IPS-NIHi11 (cell line): ENCODE measurements at regions not wholly inside any gene's neighbourhood (a gene's known extent, or its start where the extent isn't known, plus 50 kb on each side); places are given as distances from the start of the nearest gene placed in this dataset.
A peak's percentile ranks its signal among the peaks of the same experiment; 100 is the strongest.

Source experiments
- DNase-seq: peaks from one replicate; pipeline ENCODE4 v3.0.0; 2012; ENCODE audit warnings: mixed read lengths, low spot score

- DNase-seq, result no peak
Measured at GRCh38 chr17:54007855-54008254, 185.1 kb downstream of the KIF2B start.

GRCh38 chr17:54009502-54009901, 186.8 kb downstream of the KIF2B start:
- no peak for DNase-seq

- no peak for DNase-seq
Measured at GRCh38 chr17:54013072-54013471, 190.3 kb downstream of the KIF2B start.

- no peak for DNase-seq
Measured at GRCh38 chr17:54015734-54016133, 193.0 kb downstream of the KIF2B start.

GRCh38 chr17:54021418-54021817, 198.7 kb downstream of the KIF2B start:
- DNase-seq, result no peak

DNA sequence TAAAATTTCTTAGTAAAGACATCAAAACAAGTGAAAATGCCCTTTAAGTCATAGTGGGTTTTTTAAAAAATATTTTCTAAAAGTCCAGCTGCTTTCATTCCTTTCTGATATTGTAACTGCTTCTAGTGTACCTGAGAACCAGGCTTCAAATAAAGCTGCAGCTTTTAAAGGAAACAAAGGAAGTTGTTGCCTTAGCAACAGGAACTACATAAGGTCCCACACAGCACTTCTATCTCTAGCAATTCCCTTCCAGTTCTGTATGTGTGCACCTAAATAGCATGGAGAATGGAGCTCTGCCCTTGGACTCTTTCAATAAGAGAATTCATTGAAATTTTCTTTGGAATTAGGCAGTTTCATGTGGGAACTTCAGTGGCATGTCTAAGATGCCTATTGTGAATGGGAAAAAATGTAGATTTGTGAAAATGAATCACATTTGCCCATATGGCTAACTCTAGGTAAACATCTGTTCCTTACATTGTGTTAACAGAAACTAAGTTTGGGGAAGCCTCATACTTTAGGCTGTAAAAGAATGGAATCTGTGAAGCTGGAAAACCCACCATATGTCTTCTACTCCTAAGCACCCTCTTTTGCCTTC, 206.4 kb downstream of the KIF2B start:
- DNase-seq, result no peak

DNA sequence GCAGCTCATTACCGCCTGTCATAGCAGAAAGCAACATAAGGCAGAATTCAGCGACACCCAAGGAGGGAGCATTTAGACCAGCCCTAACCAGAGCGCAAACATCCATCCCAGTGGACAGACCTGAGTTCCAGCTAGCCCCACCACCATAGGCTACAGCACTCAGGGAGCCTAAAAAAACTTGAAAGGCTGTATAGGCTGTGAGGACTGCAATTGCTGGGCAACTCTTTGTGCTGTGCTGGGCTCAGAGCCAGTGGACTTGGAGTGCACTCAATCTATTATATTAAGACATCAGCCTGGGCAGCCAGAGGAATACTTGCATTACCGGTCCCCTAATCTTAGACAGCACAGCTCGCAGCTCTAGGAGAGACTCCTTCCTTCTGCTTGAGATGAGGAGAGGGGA, 207.3 kb downstream of the KIF2B start:
- DNase-seq, result no peak

- no peak for DNase-seq
Measured at GRCh38 chr17:54046570-54046969, 223.8 kb downstream of the KIF2B start.

- no peak for DNase-seq
Measured at GRCh38 chr17:54063639-54064038, 240.9 kb downstream of the KIF2B start.

- DNase-seq, result no peak
Measured at GRCh38 chr17:54085020-54085419, 262.3 kb downstream of the KIF2B start.

GRCh38 chr17:54085934-54086333, 263.2 kb downstream of the KIF2B start:
- DNase-seq, result peak; percentile 29

DNA sequence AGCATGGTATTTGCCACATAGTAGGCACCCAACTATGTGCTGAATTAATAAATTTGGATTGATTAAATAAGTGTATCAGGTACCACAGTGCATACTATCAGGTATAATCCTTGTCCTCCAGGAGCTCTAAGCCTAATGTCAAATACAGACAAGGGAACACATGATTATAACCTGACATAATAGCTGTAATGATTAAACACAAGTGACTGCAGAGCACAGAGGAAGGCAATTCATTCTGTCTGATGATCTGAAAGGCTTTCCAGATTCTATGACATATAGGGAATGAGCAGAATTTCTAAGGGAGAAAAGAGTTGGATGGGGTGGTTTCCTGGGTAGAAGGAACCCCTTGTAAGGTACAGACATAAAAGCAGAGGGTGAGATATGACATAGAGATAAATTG, 273.5 kb downstream of the KIF2B start:
- no peak for DNase-seq

- no peak for DNase-seq
Measured at GRCh38 chr17:54099221-54099620, 276.5 kb downstream of the KIF2B start.

GRCh38 chr17:54102246-54102645, 279.5 kb downstream of the KIF2B start:
- DNase-seq, result no peak

DNA sequence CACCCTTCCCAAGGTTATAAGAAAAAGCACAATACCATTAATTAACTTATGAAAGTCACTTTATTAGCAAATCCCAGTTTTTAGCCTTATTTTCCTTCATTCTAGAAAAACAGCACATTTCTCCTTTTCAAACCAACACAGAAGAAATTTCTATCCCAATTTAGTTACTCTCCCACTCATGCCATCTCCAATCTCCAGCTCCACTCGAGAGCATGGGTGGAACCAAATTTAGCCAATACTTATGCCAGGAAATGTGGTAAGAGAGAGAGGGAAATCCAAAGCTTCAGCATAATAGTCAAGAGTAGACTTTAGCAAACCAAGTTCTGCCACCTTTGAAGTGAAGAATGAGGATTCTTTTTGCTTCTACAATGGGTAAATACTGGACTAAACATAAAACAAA, 288.8 kb downstream of the KIF2B start:
- no peak for DNase-seq

GRCh38 chr17:54117452-54117851, 294.7 kb downstream of the KIF2B start:
- no peak for DNase-seq

- DNase-seq, result no peak
Measured at GRCh38 chr17:54124456-54124855, 301.7 kb downstream of the KIF2B start.

DNA sequence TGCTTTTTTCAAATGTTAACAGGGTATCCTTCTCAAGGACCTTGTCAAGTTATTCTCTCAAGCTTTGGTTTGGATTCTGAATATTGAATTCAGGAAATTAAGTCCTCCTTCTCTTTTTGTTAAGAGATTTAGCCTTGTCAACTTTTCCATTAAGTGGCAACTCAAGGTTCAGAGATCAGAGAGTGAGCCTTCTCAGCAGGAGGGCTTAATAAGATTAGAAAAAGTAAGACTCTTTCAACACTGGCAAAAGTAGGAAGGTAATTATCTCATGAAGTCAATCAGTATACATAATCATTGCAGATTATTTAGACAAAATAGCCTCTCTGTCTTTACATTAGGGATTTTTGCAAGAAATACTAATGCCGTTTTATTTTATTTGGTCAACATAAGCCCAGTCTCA, 330.7 kb downstream of the KIF2B start:
- no peak for DNase-seq

- DNase-seq, result no peak
Measured at GRCh38 chr17:54157542-54157941, 334.8 kb downstream of the KIF2B start.

GRCh38 chr17:54172096-54172984, 349.6 kb downstream of the KIF2B start:
- DNase-seq, result peak; percentile 20

- no peak for DNase-seq
Measured at GRCh38 chr17:54172985-54173316, 350.2 kb downstream of the KIF2B start.

DNA sequence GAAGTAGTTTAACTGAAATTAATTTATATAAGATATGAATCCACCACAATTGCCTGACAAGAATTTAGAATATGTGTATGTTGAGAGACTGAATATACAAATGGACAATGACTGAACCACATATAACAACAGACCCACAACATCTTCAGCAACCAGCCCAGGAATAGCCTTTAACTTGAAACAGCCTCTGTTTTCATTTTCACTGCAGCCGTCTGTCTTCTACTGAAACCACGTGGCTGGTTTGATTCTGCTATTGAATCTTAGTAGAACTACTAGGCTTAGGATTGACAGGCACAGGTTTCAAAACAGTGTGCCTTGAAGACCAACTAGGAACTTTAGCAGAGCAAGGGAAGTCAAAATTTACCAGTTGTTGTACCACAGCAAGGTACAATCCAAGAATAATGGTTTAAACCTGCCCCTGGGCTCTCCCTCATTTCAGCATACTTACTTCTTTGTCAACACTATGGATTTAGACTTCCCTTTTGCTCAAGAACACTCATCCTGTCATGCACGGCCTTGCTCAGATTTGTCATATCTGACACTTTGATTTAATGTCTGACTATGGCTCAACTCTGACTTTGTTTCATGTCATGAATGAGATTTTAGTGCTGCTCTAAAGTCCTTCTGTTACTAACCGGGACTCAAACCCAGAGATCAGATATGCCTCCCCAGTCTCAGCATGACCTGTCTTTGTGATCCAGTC, 355.0 kb downstream of the KIF2B start:
- DNase-seq, result no peak

- no peak for DNase-seq
Measured at GRCh38 chr17:54180950-54181349, 358.2 kb downstream of the KIF2B start.
